Breast epithelium (tissue), 3 donors: ENCODE measurements at regions not wholly inside any gene's neighbourhood (a gene's known extent, or its start where the extent isn't known, plus 50 kb on each side); places are given as distances from the start of the nearest gene placed in this dataset.

Source experiments
- CTCF ChIP-seq, 3 donors: fragments of 450-650 bp; IDR thresholded peaks; one replicate each; pipeline ENCODE4 v1.5.1; 2016 to 2017; ENCODE audit warnings: antibody characterized with exemption in 3 of 3, mild to moderate bottlenecking in 3 of 3, moderate library complexity in 3 of 3
- POLR2A ChIP-seq: fragments of 450-650 bp; IDR thresholded peaks from one replicate; pipeline ENCODE4 v1.6.1; 2016; ENCODE audit warnings: antibody characterized with exemption, mild to moderate bottlenecking, moderate library complexity
- POLR2AphosphoS5 ChIP-seq, 3 donors: sonication (generic); formaldehyde crosslinking; IDR thresholded peaks; one replicate each; pipeline ENCODE4 v1.6.1; 2017; ENCODE audit warnings: antibody characterized with exemption in 3 of 3

GRCh38 chr1:219518907-219519248 is 94.0 kb downstream of the ZC3H11B start:
- no peak for TF ChIP-seq POLR2A
- TF ChIP-seq CTCF (IDR thresholded peaks at IDR 0.05): no peak
- TF ChIP-seq POLR2AphosphoS5 (IDR thresholded peaks at IDR 0.05): no peak
